Choroid plexus epithelial cell (primary cell): ENCODE measurements at regions not wholly inside any gene's neighbourhood (a gene's known extent, or its start where the extent isn't known, plus 50 kb on each side); places are given as distances from the start of the nearest gene placed in this dataset.

Source experiments
- DNase-seq: peaks from one replicate; pipeline ENCODE4 v3.0.0-alpha.2; 2010; ENCODE audit warnings: low read depth
- H3K4me3 ChIP-seq: 2 replicates; pipeline ENCODE4 v1.5.1; 2011; ENCODE audit warnings: low read depth, mild to moderate bottlenecking, control low read depth, low read length, moderate library complexity
- TF ChIP-seq, protein P1 (sequence below): conservative IDR thresholded peaks from 2 replicates; pipeline ENCODE4 v1.5.1; 2011; ENCODE audit warnings: low read depth, mild to moderate bottlenecking, control low read depth, inconsistent platforms, low read length, moderate library complexity

- TF ChIP-seq, protein P1, sequence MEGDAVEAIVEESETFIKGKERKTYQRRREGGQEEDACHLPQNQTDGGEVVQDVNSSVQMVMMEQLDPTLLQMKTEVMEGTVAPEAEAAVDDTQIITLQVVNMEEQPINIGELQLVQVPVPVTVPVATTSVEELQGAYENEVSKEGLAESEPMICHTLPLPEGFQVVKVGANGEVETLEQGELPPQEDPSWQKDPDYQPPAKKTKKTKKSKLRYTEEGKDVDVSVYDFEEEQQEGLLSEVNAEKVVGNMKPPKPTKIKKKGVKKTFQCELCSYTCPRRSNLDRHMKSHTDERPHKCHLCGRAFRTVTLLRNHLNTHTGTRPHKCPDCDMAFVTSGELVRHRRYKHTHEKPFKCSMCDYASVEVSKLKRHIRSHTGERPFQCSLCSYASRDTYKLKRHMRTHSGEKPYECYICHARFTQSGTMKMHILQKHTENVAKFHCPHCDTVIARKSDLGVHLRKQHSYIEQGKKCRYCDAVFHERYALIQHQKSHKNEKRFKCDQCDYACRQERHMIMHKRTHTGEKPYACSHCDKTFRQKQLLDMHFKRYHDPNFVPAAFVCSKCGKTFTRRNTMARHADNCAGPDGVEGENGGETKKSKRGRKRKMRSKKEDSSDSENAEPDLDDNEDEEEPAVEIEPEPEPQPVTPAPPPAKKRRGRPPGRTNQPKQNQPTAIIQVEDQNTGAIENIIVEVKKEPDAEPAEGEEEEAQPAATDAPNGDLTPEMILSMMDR, result no peak
- H3K4me3 ChIP-seq, result no peak overlapping the region
Measured at GRCh38 chr20:51888291-51888690, 86.0 kb upstream of the SALL4 start.

GRCh38 chr20:51886891-51887608 is 84.7 kb upstream of the SALL4 start:
- no peak overlapping the region for H3K4me3 ChIP-seq
- TF ChIP-seq, protein P1, result no peak
- no peak for DNase-seq

More at GRCh38 chr20:51888291-51888690, 86.0 kb upstream of the SALL4 start:
- no peak for DNase-seq

DNA sequence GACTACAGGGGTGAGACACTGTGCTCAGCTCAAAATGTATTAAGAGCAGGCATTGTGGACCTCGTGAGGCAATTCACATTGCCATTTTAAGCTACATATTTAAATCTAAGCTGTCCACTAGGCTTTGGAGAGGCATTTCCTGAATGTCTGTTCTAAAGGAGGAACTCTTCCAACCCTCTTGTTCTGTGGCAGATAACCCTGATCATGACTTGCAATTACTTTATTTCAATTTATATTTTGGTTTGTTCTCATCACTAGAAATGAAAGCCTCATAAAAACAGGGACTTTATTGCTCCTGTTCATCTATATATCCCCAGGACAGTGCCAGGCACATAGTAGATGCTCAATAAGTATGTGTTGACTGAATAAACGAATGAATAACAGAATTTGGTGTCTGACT is 84.0 kb upstream of the SALL4 start:
- TF ChIP-seq, protein P1, result no peak
- H3K4me3 ChIP-seq, result no peak overlapping the region
- DNase-seq, result no peak

- DNase-seq, result peak; percentile 28
- no peak overlapping the region for H3K4me3 ChIP-seq
- TF ChIP-seq, protein P1, result no peak
Measured at GRCh38 chr20:51884561-51884960, 82.2 kb upstream of the SALL4 start.

DNA sequence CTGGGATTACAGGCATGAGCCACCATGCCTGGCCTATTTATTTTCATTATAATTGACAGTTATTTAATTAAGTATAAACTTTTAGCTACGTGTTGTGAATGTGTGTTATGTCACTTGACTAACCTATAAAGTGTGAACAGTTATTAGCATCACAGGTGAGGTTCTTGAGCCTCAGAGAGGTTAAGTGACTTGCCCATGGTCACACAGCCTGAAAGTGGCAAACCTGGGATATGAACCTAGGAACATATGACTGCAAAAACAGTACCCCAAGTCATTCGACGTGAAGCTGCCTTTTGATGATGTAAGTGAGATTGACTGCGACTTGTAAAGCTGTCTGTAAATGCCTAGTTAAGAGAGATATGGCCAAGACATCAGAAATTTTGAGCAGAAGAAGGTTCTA is 77.9 kb upstream of the SALL4 start:
- DNase-seq, result no peak
- TF ChIP-seq, protein P1, result no peak
- H3K4me3 ChIP-seq, result no peak overlapping the region

GRCh38 chr20:51876313-51876940 is 74.1 kb upstream of the SALL4 start:
- no peak for DNase-seq
- no peak overlapping the region for H3K4me3 ChIP-seq
- TF ChIP-seq, protein P1, result no peak

- no peak overlapping the region for H3K4me3 ChIP-seq
- no peak for DNase-seq
- TF ChIP-seq, protein P1, result no peak
Measured at GRCh38 chr20:51873652-51874051, 71.3 kb upstream of the SALL4 start.
